Lung (tissue), 11 donors: ENCODE measurements at regions not wholly inside any gene's neighbourhood (a gene's known extent, or its start where the extent isn't known, plus 50 kb on each side); places are given as distances from the start of the nearest gene placed in this dataset.

Experiments used
- ATAC-seq: fragments of 200-7000 bp; cut with Tn5 transposase; one replicate; pipeline ENCODE4 v1.9.1; 2020; ENCODE audit warnings: moderate number of reproducible peaks; ENCODE audit not compliant: insufficient read depth, low FRiP score
- DNase-seq, 3 donors: peaks; one replicate each; pipeline ENCODE4 v3.0.0-alpha.2; 2013 to 2017
- H3K27ac ChIP-seq, 2 donors: one replicate each; pipeline ENCODE4 v1.5.1; 2013; ENCODE audit warnings: mild to moderate bottlenecking in 2 of 2, moderate library complexity in 2 of 2, control low read depth in 1 of 2, inconsistent platforms in 1 of 2, low read depth in 1 of 2, low read length in 1 of 2
- H3K27me3 ChIP-seq, 3 donors: one replicate each; pipeline ENCODE4 v1.5.1; 2013; ENCODE audit warnings: low read length in 2 of 3; ENCODE audit not compliant: control insufficient read depth in 3 of 3, insufficient read depth in 3 of 3
- H3K36me3 ChIP-seq, 4 donors: one replicate each; pipeline ENCODE4 v1.5.1; 2013; ENCODE audit warnings: low read length in 4 of 4, mild to moderate bottlenecking in 1 of 4, moderate library complexity in 1 of 4; ENCODE audit not compliant: control insufficient read depth in 4 of 4, insufficient read depth in 4 of 4
- H3K4me1 ChIP-seq, 5 donors: one replicate each; pipeline ENCODE4 v1.5.1; 2013; ENCODE audit warnings: low read length in 5 of 5, mild to moderate bottlenecking in 2 of 5, moderate library complexity in 1 of 5; ENCODE audit not compliant: control insufficient read depth in 5 of 5, insufficient read depth in 5 of 5
- H3K4me3 ChIP-seq: one replicate; pipeline ENCODE4 v1.5.1; 2013; ENCODE audit warnings: mild to moderate bottlenecking, control low read depth, moderate library complexity
- H3K9ac ChIP-seq, 2 donors: one replicate each; pipeline ENCODE4 v1.5.1; 2013; ENCODE audit warnings: low read length in 2 of 2, control low read depth in 1 of 2; ENCODE audit not compliant: insufficient read depth in 1 of 2
- H3K9me3 ChIP-seq, 4 donors: one replicate each; pipeline ENCODE4 v1.5.1; 2013; ENCODE audit warnings: low read length in 3 of 4, mild to moderate bottlenecking in 1 of 4, moderate library complexity in 1 of 4; ENCODE audit not compliant: control insufficient read depth in 4 of 4, insufficient read depth in 3 of 4
- WGBS, 2 donors: extraction: QIAGEN DNeasy Blood & Tissue Kit; methylation state at CpG; one replicate each; pipeline ENCODE4 v1.1.7; 2013; 5-methylcytosine and 5-hydroxymethylcytosine counted together
- TF ChIP-seq, protein P1 (sequence below): IDR thresholded peaks from 2 replicates; pipeline ENCODE4 v1.5.1; 2012; ENCODE audit warnings: mild to moderate bottlenecking; ENCODE audit errors: control extremely low read depth, extremely low read depth
- donor health status: control.
- donor health status: control.
- donor health status: Bipolar disorder and iron deficiency.
- donor health status: healthy.
- donor health status: DM: yes; HTN: yes; CAD: no.

DNA sequence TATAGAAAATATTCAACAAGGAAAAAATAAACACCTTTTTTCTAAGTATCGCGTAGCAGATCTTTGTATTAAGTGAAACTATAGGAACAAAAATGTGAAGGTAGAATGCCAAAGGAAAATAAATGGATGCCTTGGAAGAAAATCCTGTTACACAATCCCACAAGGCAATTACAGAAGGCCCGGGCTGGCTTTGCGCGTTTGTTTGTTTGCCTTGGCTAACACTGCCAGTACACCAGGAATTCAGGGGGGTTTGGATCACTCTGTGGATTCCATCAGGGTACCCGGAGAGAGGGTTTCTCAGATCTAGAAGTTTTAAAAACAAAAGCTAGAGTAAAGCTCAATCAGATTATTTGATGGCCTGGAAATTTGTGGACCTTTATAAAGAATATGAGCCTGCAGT is 478.3 kb downstream of the FBXO15 start:
- Histone ChIP-seq H3K9ac (no peak overlapping the region), H3K9me3 (peaks cover 0 to 2% (median 0%) of the 10 kb centered on the region in 4 donors), H3K27ac (no peak overlapping the region), H3K4me1 (no peaks in the 10 kb centered on the region), H3K27me3 (no peaks in the 10 kb centered on the region), H3K36me3 (no peaks in the 10 kb centered on the region), H3K4me3 (no peak overlapping the region)
- no peak for ATAC-seq
- TF ChIP-seq, protein P1, sequence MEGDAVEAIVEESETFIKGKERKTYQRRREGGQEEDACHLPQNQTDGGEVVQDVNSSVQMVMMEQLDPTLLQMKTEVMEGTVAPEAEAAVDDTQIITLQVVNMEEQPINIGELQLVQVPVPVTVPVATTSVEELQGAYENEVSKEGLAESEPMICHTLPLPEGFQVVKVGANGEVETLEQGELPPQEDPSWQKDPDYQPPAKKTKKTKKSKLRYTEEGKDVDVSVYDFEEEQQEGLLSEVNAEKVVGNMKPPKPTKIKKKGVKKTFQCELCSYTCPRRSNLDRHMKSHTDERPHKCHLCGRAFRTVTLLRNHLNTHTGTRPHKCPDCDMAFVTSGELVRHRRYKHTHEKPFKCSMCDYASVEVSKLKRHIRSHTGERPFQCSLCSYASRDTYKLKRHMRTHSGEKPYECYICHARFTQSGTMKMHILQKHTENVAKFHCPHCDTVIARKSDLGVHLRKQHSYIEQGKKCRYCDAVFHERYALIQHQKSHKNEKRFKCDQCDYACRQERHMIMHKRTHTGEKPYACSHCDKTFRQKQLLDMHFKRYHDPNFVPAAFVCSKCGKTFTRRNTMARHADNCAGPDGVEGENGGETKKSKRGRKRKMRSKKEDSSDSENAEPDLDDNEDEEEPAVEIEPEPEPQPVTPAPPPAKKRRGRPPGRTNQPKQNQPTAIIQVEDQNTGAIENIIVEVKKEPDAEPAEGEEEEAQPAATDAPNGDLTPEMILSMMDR, result no peak
- 62 to 76% methylated on average over 6 of the region's 6 CpGs for WGBS, 2 donors
- DNase-seq, result peak in 2 of 3 donors; percentile 23 to 44

DNA sequence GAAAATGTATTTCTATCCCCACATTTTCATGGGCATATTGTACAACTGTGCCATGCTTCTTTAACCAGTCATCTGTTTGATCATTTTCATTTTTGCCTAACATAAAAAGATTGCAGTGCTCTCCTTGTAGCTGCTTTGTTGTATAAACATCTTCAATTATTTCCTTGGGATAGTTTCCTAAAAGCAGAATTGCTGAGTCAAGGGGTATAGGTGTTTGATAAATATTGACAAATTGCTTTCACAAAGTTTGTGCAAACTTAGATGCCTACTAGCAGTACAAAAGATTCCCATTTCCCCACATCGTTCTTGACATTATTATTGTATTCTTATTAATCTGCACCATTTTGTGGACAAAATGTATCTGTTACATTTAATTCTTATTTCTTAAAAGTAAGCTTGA is 479.6 kb downstream of the FBXO15 start:
- H3K9me3 ChIP-seq, result peaks cover 0 to 2% (median 0%) of the 10 kb centered on the region in 4 donors
- TF ChIP-seq, protein P1, result no peak
- H3K4me1 ChIP-seq, result no peaks in the 10 kb centered on the region
- ATAC-seq (no peak), DNase-seq (no peak)
- H3K4me3 ChIP-seq, result no peak overlapping the region
- no peaks in the 10 kb centered on the region for H3K27me3 ChIP-seq
- H3K9ac ChIP-seq, result no peak overlapping the region
- H3K36me3 ChIP-seq, result no peaks in the 10 kb centered on the region
- no peak overlapping the region for H3K27ac ChIP-seq
- 54 to 77% methylated on average over 1 of the region's 1 CpG for WGBS, 2 donors

DNA sequence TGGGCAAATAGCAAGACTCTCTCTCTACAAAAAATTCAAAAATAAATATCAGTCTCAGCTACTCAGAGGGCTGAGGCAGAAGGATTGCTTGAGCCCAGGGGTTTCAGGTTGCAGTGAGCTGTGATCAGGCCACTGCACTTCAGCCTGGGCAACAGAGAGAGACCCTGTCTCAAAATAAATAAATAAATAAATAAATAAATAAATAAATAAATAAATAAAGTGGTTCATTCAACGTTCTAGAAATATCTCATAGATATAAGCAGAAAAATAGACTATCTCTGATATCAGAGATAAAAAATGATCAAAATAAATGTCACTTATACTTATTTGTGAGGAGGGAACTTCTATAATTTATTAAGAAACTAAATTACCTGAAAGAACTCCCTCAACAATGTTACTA is 480.9 kb downstream of the FBXO15 start:
- Histone ChIP-seq H3K4me3 (no peak overlapping the region), H3K36me3 (no peaks in the 10 kb centered on the region), H3K27ac (no peak overlapping the region), H3K9me3 (peaks cover 0 to 1% (median 0%) of the 10 kb centered on the region in 4 donors), H3K27me3 (no peaks in the 10 kb centered on the region), H3K9ac (no peak overlapping the region), H3K4me1 (no peaks in the 10 kb centered on the region)
- DNase-seq (no peak), ATAC-seq (no peak)
- TF ChIP-seq, protein P1, result no peak
- 73 to 88% methylated on average over 1 of the region's 1 CpG for WGBS, 2 donors

DNA sequence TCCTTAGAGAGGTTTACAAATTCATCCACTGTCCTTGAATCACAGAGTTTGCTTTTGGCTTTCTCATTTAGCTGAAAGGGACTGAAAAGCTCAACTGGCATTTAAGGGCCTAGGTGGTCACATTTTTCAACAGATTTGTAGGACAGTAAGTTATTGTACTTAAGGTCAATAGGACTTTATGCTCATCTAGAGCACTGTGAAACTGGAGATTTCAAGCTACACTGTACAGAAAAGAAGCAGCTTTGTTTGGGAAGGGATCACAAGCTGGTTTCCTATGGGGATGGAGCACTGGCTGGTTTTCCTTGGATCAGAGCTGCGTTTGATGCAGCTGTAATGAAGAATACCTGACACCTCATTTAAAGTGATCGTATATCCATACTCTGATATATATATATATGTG is 482.7 kb downstream of the FBXO15 start:
- Histone ChIP-seq H3K27ac (no peak overlapping the region), H3K9me3 (no peaks in the 10 kb centered on the region), H3K36me3 (no peaks in the 10 kb centered on the region), H3K9ac (no peak overlapping the region), H3K27me3 (no peaks in the 10 kb centered on the region), H3K4me3 (no peak overlapping the region), H3K4me1 (no peaks in the 10 kb centered on the region)
- WGBS, 2 donors, result 84 to 88% methylated on average over 2 of the region's 2 CpGs
- DNase-seq, result no peak
- TF ChIP-seq, protein P1, result no peak
- no peak for ATAC-seq
